GM18499 (cell line): ENCODE measurements at regions not wholly inside any gene's neighbourhood (a gene's known extent, or its start where the extent isn't known, plus 50 kb on each side); places are given as distances from the start of the nearest gene placed in this dataset.
"Not testable (repeated sequence)": the region's sequence is repeated elsewhere in the genome, so short reads cannot be mapped to it uniquely, and the experiment has no call there.

Source experiments
- ATAC-seq: cut with Tn5 transposase; IDR thresholded peaks from one replicate; pipeline ENCODE4 v1.9.1; 2021; ENCODE audit warnings: moderate number of reproducible peaks; ENCODE audit not compliant: insufficient read depth, unreplicated experiment

DNA sequence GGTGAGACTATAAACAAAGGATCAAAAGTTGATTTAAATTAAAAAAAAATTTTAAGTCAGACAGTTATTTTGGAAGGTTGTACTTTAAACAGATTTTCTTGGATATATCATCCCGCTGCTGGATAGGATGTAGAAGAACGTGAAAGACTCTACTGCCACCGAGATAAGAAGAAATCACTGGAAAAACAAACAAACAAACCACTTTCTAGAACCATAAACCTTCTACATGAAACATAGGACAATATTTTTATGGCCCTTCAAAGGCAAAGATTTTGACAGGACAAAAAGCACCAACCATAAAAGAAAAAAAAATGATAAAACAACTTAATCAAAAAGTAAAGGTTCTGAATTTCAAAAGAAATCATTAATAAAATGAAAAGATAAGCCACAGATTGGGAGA is 268.2 kb upstream of the DAAM1 start:
- no peak for ATAC-seq

DNA sequence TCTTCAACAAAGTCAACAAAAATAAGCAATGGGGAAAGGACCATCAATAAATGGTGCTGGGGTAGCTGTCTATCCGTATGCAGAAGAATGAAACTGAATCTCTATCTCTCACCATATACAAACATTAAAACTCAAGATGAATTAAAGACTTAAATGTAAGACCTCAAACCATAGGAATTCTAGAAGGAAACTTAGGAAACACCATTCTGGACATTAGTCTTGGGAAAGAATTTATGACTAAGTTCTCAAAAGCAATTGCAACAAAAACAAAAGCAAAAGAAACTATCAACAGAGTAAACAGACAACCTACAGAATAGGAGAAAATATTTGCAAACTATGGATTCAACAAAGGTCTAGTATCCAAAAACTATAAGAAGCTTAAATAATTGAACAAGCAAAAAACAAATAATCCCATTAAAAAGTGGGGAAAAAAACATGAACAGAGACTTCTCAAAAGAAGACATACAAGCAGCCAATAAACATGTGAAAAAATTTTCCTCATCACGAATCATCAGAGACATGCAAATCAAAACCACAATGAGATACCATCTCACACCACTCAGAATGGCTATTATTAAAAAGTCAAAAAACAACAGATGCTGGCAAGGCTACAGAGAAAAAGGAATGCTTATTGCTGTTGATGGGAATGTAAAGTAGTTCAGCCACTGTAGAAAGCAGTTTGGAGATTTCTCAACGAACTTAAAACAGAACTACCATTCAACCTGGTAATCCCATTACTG is 266.1 kb upstream of the DAAM1 start:
- not testable (repeated sequence) for ATAC-seq

DNA sequence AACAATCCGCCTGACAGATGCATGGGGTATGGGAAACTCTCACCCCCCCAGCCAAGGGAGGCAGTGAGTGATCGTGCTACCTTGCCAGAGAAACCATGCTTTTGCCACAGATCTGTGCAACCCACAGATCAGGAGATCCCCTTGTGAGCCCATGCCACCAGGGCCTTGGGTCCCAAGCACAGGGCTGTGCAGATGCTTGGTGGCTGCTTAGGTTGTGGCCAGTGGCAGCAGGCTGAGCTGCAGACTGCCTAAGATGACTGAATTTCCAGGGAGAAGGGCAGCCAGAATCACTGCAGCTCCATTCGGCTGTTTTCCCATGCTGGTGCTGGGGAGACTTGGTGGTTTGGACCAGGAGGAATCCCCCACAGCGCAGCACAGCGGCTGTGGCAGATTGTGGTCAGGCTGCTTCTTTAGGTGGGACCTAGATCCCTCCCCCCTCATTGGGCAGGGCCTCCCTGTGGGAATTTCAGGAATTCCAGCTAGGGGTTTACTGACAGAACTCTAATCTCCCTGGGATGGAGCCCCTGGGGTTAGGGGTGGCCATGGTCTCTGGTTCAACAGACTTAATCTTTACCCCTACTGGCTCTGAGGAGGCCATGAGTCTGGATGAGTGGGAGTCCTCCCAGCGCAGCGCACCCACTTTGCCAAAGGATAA is 264.6 kb upstream of the DAAM1 start:
- no peak for ATAC-seq

GRCh38 chr14:58941629-58942028 is 246.8 kb upstream of the DAAM1 start:
- ATAC-seq, result no peak

GRCh38 chr14:58942516-58942915 is 246.0 kb upstream of the DAAM1 start:
- no peak for ATAC-seq

DNA sequence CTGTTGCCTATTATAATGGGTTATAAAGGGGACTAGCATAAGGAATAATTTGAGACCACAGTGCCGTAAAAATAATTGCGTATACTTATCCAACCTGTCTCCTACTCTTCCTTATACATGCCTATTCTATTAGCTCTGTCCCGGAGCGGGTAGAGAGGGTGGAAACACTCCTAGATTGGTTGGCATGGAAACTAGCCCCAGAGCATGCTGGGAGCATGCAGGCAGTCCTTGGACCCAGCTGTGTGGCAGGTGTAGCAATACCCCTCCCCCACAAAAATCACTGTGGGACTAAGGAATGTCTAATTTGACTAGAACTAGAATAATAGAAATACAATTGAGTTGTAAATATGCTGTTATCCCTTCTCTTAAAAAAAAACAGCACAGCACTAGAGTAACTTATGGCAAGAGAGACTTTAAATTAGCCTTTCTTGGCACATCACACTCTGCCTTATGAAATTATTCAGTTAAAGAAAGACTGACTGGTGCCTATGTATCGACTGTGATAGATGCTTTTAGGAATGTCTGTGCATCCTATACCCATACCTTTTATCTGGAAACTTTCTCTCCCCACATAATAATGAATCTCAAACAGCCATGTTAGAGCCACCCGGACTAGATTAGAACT is 244.0 kb upstream of the DAAM1 start:
- ATAC-seq, result no peak

DNA sequence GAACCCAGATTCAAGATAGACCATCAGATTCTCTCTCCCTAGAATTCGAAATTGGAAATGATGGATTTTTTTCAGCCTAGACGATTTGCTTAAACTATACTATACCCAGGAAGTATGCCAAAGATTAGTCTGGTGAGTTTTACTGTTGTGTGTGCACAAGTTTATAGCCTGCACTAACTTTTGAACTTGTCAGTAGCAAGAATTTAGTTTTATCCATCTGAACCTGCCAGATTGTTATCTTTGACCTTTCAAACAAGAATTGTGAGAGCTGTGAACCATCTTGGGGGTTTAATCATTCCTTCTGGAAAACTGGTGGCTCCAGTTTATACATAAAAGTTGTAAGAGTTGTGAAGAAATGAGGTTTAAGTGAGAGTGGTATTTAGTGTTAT is 243.5 kb upstream of the DAAM1 start:
- no peak for ATAC-seq

- ATAC-seq, result no peak
These were observed 242.0 kb upstream of the DAAM1 start for GRCh38 chr14:58946431-58946830.

DNA sequence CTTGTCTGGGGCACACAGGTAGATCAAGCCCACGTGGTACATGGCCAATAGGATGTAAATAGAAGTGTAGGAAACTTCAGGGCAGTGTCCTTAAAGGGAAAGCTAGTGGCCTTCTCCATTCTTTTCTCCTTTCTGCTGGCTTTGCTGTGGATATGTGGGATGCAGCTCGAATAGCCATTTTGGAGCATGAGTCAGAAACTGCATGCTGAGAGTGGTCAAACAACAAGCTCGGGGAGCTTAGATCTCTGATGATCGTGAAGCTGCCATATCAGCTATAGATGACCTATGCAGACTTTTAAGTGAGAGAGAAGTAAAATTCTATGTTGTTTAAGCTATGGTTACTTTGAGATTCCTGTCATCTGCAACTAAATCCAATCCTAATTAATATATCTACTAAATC is 241.3 kb upstream of the DAAM1 start:
- ATAC-seq, result no peak

DNA sequence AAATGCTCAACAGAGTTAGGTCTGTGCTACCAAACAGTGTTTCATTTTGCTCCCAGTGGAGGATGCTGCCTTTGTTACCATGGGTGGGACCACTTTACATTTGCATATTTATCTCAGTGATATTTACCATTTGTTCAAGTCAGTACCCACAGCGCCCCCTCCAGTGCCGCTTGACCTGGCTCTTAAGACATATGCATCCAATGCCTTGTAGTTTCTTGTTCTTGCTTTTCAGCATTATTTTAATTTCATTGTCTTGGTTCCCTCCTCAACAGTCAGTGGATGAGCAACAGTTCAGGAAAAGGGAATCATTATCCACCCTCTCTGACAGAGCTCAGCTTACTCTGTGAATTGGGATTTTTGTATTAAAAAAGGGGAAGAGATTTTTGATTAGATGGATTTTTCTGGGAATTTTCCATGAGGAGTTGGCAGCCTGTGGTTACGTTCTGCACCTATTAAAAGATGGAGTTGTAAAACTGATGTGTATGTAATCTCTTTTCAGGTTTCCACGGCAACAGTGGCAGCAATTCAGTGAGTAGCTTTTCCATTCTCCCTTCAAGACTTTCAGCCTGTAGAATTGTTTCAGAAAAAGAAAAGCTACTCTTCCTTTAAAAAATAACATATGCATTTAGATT is 240.5 kb upstream of the DAAM1 start:
- ATAC-seq, result no peak

DNA sequence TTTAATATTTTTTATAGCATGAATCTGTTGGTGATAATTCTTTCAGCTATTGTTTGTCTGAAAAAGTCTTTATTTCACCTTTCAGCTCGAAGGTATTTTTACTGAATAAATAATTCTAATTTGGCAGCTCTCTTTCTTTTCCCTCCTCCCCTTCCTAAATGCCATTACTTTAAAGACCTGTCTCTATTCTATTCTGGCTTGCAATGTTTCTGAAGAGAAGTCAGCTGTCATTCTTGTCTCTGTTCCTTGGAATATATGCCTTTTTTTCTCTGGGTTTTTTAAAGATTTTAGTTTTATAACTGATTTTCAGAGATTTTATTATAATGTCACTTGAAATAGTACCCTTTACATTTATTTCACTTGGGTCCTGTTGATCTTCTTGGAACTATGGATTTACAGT is 237.9 kb upstream of the DAAM1 start:
- no peak for ATAC-seq

- ATAC-seq, result no peak
These were observed 237.3 kb upstream of the DAAM1 start for GRCh38 chr14:58951143-58951542.

DNA sequence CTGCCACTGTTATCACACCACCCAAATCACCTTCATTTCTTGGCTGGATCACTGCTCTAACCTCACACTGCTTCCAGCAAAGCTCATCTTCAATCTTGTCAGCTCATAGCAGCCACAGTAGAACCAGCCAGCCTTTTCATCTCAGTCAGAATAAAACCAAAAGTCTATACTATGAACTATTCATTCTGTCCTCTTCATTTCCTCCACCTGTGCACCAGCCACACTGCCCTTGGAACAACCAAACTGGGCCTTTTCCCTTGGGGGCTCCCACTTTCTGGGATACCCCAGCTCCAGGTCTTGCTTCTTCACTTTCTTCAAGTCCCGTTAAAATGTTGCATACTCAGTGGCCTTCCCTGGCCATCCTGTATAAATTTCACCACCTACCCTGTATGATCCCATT is 234.4 kb upstream of the DAAM1 start:
- no peak for ATAC-seq

DNA sequence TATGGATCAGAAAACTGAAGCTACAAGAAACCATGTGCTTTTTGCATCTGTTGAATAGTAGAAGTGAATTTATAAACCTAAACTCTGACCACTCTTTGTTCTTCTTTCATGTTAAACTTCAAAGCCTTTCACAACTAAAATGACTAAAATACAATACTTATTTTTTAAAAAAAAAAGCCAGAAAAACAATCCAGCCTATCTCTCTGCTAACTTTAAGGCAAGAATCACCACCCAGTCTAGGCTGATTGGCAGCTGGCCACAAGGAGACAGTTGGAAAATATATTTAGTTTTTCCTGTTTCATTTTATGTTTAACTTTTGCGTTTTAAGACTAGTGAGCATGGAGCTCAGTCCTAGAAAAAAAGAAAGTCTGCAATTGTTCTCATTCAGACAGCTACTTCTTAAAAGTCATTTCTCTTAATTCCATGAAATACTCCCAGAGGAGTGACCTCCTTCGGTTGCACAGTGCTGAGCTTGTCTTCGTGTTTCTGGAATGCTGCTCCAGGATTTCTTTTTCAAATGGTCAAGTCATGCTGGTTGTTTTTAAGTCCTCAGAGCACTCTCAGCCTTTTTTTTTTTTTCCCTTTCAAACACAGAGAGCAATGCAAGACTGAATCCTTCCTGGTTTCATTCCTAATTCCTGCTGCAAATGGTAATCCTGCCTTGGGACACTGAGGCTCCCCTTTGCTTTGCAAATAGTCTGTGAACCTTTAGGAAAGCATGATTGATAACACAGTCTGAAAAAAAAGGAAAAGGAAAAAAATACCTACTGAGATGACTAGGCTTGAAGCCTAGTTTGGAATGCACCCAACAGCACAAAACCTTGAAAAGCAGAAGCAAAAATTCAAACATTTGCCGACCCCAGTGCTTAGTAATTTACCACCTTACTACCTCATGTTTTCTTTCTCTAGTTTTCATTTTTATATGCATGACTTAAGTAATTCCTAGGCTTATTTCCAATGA is 233.3 kb upstream of the DAAM1 start:
- ATAC-seq, result no peak

DNA sequence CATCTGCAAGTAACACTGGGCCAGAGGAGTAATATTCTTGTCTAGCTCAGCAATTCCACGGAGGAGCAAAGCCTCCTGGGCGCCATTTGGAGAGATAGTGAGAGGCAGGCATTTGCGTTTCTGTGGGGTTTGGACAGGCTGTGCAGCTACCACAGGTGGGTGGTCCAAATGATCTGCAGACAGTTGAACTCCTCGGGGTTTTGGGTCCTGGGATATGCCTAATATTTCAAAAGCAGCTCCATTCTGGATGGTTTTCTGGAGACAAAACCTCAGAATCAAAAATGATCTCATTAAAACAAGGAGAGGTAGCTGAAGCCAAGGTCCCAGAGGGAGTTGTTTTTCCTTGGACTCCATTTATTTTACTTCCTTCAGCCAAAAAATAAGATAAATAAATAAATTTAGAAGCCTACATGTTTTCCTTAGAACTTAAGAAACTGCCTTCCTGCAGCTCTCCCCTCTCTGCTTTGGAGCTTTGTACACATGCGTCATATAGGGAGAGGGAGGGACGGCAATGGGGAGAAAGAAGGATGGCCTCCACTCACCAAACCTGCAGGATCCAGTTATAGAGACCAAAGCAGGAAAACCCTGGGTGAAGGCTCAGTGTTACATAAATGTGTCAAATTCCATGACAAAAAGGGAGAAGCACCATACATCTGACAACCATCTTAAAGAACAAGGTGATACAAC is 227.3 kb upstream of the DAAM1 start:
- ATAC-seq, result no peak

- no peak for ATAC-seq
These were observed 224.4 kb upstream of the DAAM1 start for GRCh38 chr14:58963873-58964597.

DNA sequence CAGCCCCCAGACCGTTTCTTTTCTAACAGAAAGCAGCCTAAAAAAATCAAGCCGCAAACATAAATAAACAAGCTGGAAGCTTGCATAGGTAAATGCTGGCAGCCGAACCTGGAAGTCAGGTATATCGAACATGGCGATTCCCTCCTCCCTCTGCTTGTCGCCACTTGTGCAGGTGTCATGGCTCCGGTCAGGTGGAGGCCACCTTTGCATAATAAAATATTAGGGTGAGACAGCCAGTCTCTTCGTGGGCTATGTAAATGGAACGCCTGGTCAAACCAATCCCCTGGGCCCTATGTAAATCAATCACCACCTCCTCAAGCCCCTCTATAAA is 223.9 kb upstream of the DAAM1 start:
- ATAC-seq, result no peak

- no peak for ATAC-seq
These were observed 222.9 kb upstream of the DAAM1 start for GRCh38 chr14:58965601-58966000.

DNA sequence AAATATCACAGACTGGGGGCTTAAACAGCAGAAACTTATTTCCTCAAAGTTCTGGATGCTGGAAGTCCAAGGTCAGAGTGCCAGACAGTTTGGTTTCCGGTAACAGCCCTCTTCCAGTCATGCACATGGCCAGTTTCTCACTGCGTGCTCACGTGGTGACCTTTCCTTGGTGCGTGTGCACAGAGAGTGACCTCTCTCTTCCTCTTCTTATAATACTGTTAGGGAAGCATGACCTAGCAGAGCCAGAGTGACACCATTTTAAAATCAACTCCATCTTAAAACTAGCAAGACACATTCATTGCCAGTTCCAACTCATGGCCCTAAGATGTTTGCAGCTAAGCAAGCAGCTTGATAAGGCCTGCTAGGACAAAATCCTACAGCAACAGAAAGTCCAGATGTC is 221.5 kb upstream of the DAAM1 start:
- no peak for ATAC-seq
